ENCODE measurements at regions not wholly inside any gene's neighbourhood (a gene's known extent, or its start where the extent isn't known, plus 50 kb on each side); places are given as distances from the start of the nearest gene placed in this dataset.
A peak's percentile ranks its signal among the peaks of the same experiment; 100 is the strongest.
"Not testable (repeated sequence)": the region's sequence is repeated elsewhere in the genome, so short reads cannot be mapped to it uniquely, and the experiment has no call there.

DNA sequence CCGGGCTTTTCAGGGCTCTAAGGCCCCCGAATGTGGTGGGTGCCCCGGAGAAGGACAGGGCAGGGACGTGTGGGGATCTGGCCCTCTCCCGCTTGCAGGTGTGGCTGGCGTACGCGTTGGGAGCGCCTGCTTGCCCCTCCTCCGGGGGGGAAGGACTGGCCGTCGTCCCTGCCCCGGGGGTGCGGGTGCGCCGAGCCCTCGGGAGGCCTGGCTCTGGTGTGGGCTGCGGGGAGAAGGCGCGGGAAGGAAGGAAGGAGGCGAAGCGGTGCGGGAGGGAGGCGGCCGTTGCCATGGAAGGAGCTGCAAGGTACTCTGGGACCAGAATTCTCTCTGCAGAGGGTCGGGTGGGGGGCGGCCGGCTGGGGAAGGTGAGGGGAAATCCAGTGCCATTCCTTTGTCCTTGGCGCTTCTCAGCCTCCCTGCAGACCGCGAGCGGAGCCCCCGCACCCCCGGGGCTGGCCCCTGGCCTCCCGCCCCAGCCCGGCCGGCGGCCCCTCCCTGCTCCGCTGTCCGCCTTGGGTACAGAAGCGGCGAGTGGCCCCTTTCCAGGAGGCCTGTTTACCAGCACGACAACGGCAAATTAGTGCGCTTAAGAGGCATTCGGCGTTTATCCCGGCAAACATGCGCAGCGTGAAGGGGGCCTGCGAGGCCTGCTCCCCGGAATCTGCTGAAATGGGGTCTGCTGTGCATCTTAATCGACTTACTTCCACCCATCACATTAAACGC lies 67.1 kb upstream of the UNC5A start:
- no peak for DNase-seq
- in situ Hi-C loops (cut with MboI; ENCODE audit: low pct_unique_long_range_greater_than_20kb, low sequenced_read_pairs): no loop called here

DNA sequence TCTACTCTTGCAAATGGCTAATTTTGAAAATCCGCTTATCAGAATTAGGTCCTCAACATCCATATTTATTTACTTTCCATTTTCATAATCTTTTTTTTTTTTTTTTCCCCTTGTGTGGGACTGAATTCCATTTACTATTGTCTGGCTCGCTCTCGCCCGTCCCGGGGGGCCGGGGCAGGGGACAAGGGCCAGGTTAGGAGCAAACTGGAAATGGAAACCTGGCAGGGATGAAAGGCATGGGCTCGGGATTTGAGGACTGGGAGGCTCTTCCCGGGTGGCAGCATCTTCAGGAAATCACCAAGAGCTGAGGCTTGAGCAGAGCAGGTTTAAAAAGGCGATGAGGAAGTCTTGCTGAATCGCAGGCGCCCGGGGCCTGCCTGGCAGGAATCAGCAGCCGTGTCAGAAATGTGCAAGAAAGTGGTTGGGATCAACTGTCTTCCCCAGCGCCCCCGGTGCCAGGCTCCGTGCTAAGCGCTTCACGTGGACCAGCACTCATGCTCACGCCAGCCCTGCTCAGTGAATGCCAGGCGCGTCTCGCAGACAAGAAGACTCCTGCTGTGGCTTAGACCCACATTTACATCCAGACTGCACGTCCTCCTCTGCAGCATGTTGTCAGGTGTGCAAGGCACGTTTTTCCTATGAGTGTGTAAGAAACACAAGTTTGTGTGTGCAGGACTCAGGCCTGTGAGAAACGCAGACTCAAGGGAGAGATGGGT lies 66.3 kb upstream of the UNC5A start:
- DNase-seq: no peak
- in situ Hi-C loops (cut with MboI; ENCODE audit: low pct_unique_long_range_greater_than_20kb, low sequenced_read_pairs): no loop called here

DNA sequence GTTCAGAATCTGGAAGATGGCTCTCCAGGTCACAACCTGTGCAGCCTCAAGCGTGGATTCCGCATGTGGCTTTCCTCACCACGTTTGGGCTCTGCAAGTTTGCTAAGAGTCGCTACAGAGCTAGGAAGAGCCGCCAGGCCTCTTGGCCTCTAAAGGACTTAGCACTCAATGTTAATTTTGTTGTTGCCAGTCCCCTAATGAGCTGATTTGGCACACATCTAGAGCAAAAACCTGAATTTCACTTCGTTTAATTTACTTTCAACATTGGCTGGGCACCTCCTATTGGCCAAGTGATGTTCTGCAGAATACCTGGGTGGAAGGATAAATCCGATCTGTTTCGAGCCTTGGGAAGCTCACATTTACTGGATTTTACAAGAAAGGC lies 65.8 kb upstream of the UNC5A start:
- in situ Hi-C loops (cut with MboI; ENCODE audit: low pct_unique_long_range_greater_than_20kb, low sequenced_read_pairs): no loop called here
- peak; percentile 6 for DNase-seq

DNA sequence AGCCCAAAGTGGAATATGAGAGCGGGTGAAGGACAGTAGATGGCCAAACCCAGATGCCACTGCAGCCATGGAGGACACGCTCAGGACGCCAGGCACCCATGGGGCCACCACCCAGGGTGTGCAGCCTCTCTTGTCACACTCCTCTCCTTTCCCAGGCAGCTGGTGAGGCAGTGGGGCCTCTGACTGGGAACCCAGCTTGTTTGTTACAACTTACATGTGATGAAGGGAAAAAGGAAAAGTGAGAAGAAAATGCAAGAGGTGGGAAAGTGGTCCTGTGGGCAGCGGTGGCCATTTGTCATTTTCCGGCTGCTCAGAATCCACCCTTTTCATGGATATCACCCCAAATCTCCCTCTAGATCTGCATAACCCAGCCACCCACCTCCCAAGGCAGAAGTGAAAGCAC lies 62.7 kb upstream of the UNC5A start:
- in situ Hi-C loops (cut with MboI; ENCODE audit: low pct_unique_long_range_greater_than_20kb, low sequenced_read_pairs): no loop called here
- DNase-seq: no peak

DNA sequence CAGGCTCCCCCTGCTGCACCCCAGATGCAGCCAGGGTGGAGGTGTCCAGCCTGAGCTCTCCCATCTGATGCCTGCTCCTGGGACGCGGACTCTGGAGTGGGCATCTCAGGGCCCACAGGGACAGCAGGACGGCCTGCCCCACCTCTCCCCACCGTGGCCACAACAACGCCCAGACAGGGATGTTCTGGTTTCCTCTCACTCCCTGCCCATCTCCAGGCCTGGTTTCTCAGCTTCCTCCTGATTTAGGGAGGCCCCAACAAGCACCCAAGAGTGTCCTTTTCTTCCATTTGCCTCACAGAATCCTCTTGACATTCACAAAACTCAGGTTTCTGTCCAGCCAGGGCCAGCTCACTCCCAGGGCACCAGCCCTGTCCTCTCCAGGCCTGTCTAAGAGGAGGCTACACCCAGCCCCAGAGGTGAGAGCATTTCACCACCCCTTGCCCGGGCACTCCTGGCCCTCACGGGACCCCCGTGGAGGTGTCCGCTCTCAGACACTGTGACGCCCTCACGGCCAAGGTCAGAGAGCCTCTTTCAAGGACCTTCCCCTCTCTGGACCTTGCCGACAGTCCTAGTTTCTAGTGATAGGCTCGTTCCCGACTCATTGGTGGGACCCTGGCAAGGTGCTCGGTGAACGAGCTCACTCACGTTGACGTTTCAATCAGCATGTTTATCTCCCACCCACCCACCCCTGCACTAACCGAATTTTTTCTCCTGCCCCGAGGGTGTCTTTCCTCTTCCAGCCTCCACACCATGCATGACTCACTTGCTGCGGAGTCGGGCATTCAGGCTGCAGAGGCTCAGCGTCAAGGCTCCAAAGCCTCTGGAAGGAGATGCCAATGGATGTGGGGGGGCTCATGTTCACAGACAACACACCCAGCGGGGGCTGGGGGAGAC lies 62.0 kb upstream of the UNC5A start:
- in situ Hi-C loops (cut with MboI; ENCODE audit: low pct_unique_long_range_greater_than_20kb, low sequenced_read_pairs): no loop called here

DNA sequence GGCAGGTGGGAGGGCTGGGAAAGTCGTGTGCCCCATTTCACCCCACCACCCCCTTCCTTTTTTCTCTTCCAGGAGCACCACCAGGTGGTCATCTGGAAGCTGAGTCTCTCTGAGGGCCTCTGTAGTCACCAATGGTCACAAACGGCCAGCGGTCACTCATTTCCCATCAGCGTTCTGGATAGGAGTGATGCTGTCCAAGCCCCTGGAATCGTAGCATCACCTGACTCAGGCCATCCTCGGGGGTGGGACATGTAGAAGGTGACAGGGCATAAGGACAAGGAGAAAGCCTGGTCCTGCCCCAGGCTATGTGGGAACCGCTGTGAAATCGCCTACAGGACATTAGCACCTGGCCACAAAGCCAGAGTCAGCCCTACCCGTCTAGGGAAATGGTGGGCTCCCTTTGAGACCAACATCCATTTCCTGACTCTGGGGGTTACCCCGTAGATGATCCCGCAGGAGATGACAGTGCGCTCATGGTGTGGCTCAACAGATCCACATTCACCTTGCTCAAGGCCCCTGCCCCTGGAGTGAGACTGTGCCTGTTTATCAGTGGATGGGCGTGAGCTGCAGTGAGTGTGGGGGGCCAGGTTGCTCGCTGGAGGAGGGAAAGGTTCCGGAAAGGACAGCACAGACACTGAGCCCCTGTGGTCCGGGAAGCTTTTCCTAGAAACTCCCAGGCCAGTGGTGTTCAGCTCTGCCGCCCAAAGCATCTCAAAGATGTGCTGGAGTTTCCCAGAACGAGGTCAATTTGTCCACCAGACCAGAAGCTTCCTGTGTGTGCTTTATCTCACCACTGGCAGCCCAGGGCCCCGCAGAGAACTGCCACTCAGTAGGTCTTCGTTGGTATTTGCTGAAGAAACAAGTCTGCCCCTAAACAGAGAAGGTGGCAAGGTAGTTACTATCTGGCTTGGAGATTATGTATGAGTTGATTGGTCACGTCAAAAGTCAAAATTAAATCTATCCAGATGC lies 61.1 kb upstream of the UNC5A start:
- no peak for DNase-seq
- in situ Hi-C loops (cut with MboI; ENCODE audit: low pct_unique_long_range_greater_than_20kb, low sequenced_read_pairs): no loop called here

More for the DNA sequence above, 62.0 kb upstream of the UNC5A start:
- DNase-seq: no peak

DNA sequence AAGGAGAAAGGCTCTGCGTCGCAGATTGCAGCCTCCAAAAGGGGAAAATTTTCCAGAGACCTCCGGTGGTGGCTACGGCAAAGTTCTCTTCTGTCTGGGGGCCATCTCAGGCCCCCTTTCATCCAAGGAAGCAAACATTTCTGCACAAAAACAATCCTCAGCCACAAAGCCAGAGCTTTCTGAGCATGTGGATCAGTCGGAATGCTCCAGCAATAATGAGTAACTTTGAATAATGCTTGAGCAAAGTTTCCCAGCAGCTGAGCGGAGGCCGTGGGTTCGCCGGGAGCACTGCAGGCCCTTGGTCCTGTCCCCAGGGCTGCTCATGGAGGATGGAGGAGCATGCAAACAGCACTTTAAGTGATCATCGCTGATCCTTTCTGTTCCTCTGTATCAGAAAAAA lies 60.2 kb upstream of the UNC5A start:
- in situ Hi-C loops (cut with MboI; ENCODE audit: low pct_unique_long_range_greater_than_20kb, low sequenced_read_pairs): no loop called here

DNA sequence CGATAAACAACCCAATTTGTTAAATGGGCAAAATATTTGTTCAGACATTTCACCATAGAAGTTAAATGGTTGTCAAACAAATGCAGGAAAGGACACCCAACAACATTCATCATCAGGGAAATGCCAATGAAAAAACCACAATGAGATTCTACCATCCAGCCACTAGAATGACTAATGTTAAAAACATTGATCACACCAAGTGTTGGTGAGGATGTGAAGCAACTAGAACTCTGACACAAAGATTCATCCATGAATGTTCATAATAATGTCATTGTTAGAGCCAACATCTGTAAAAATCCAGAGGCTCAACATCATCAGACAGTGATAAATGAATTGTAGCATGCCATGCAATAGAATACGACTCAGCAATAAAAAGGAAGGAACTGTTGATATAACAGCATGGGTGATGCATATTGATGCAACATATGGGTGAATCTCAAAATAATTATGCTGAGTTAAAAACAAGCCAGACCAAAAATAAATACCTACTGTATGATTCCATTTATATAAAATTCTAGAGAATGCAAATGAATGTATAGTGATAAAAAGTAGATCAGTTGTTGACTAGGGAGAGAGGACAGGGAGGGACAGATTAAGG lies 55.9 kb upstream of the UNC5A start:
- no peak for DNase-seq

More for the DNA sequence above, 60.2 kb upstream of the UNC5A start:
- DNase-seq: no peak

DNA sequence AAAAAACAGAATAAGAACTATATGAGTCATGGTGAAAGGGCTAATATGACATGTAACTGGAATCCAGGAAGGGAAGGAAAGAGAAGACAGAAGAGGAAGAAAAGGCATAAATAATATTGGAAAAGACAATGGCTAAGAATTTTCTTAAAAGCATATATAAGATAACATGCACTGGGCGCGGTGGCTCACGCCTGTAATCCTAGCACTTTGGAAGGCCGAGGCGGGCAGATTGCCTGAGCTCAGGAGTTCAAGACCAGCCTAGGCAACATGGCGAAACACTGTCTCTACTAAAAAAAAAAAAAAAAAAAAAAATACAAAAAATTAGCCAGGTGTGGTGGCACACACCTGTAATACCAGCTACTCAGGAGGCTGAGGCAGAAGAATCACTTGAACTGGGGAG lies 54.8 kb upstream of the UNC5A start:
- DNase-seq; in situ Hi-C loops (cut with MboI; ENCODE audit: low pct_unique_long_range_greater_than_20kb, low sequenced_read_pairs): not testable (repeated sequence)

More for the DNA sequence above, 55.9 kb upstream of the UNC5A start:
- in situ Hi-C loops (cut with MboI; ENCODE audit: low pct_unique_long_range_greater_than_20kb, low sequenced_read_pairs): no loop called here

DNA sequence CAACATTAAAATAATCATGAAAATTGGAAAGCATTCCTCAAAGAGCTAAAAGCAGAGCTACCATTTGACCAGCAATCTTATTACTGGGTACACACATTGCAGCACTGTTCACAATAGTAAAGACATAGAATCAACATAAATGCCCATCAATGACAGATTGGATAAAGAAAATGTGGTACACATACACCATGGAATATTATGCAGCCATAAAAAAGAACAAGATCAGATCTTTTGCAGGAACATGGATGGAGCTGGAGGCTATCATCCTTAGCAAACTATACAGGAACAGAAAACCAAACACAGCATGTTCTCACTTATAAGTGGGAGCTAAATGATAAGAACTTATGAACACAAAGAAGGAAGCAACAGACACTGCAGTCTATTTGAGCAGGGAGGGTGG lies 52.8 kb upstream of the UNC5A start:
- DNase-seq; in situ Hi-C loops (cut with MboI; ENCODE audit: low pct_unique_long_range_greater_than_20kb, low sequenced_read_pairs): not testable (repeated sequence)

Measured in KBM-7 (cell line).